IMR-90 (cell line): ENCODE measurements at regions not wholly inside any gene's neighbourhood (a gene's known extent, or its start where the extent isn't known, plus 50 kb on each side); places are given as distances from the start of the nearest gene placed in this dataset.

Experiments
- ATAC-seq: fragments of 200-7000 bp; cut with Tn5 transposase; 2 replicates; pipeline ENCODE4 v1.9.1; 2020; ENCODE audit warnings: low read depth, mild to moderate bottlenecking, moderate library complexity
- BruUV-seq: library from RNA; stranded (reverse); fragments of 400-500 nt; replicated peaks from 2 replicates; lab custom pipeline; 2021; lab: Mats Ljungman, UMichigan
- CTCF ChIA-PET: fragments of 300-600 bp; formaldehyde crosslinking; extraction: SDS; loops from one replicate; lab custom pipeline; 2021; ENCODE audit warnings: antibody characterized with exemption; lab: Yijun Ruan, JAX
- POLR2A ChIA-PET: fragments of 300-600 bp; sonication (Branson Sonifier 250); formaldehyde crosslinking; loops from one replicate; lab custom pipeline; 2022; ENCODE audit warnings: antibody characterized with exemption; ENCODE audit not compliant: unreplicated experiment; lab: Charles Lee
- DNase-seq: peaks from one replicate; pipeline ENCODE4 v3.0.0; 2013
- H2AFZ ChIP-seq: replicated peaks from 2 replicates; pipeline ENCODE3; 2013; ENCODE audit warnings: low read length, mild to moderate bottlenecking; ENCODE audit not compliant: poor library complexity
- H2AK5ac ChIP-seq: 2 replicates; pipeline ENCODE4 v1.6.1; 2013; ENCODE audit warnings: low read depth, low read length, inconsistent platforms
- H2AK9ac ChIP-seq: replicated peaks from 2 replicates; pipeline ENCODE3; 2013; ENCODE audit warnings: mild to moderate bottlenecking, low read depth, low read length, moderate library complexity; ENCODE audit not compliant: poor library complexity
- H2BK120ac ChIP-seq: 2 replicates; pipeline ENCODE4 v1.6.1; 2013; ENCODE audit warnings: low read depth, low read length, inconsistent platforms
- H2BK15ac ChIP-seq: 3 replicates; pipeline ENCODE4 v1.6.1; 2013; ENCODE audit warnings: low read depth, low read length, inconsistent platforms
- H2BK20ac ChIP-seq: 2 replicates; pipeline ENCODE4 v1.6.1; 2013; ENCODE audit warnings: low read depth, mild to moderate bottlenecking, inconsistent platforms, low read length, moderate library complexity
- H2BK5ac ChIP-seq: 2 replicates; pipeline ENCODE4 v1.6.1; 2013; ENCODE audit warnings: mild to moderate bottlenecking, low read depth, low read length, inconsistent platforms; ENCODE audit not compliant: poor library complexity, severe bottlenecking
- H3K14ac ChIP-seq: replicated peaks from 2 replicates; pipeline ENCODE4 v1.6.1; 2013; ENCODE audit warnings: low read depth, low read length, inconsistent platforms
- H3K18ac ChIP-seq: 2 replicates; pipeline ENCODE4 v1.6.1; 2013; ENCODE audit warnings: low read depth, low read length, control low read depth
- H3K23ac ChIP-seq: 2 replicates; pipeline ENCODE4 v1.6.1; 2013; ENCODE audit warnings: low read depth, low read length, inconsistent platforms
- H3K27ac ChIP-seq: 2 replicates; pipeline ENCODE4 v1.5.1; 2013; ENCODE audit warnings: mild to moderate bottlenecking, control low read depth, low read length; ENCODE audit not compliant: insufficient read depth
- H3K27me3 ChIP-seq: 2 replicates; pipeline ENCODE4 v1.6.1; 2013; ENCODE audit warnings: low read length; ENCODE audit not compliant: control insufficient read depth, insufficient read depth
- H3K36me3 ChIP-seq: 2 replicates; pipeline ENCODE4 v1.6.1; 2013; ENCODE audit warnings: low read length, mixed read lengths; ENCODE audit not compliant: control insufficient read depth, insufficient read depth
- H3K4ac ChIP-seq: 2 replicates; pipeline ENCODE4 v1.6.1; 2013; ENCODE audit warnings: low read depth, low read length, inconsistent platforms
- H3K4me1 ChIP-seq: 2 replicates; pipeline ENCODE4 v1.6.1; 2013; ENCODE audit warnings: low read length, mixed read lengths; ENCODE audit not compliant: control insufficient read depth, insufficient read depth
- H3K4me2 ChIP-seq: 2 replicates; pipeline ENCODE4 v1.6.1; 2013; ENCODE audit warnings: low read depth, mild to moderate bottlenecking, control low read depth, low read length, moderate library complexity
- H3K4me3 ChIP-seq: 2 replicates; pipeline ENCODE4 v1.5.1; 2013; ENCODE audit warnings: low read depth, mild to moderate bottlenecking, control low read depth, low read length, moderate library complexity; ENCODE audit not compliant: insufficient read depth
- H3K56ac ChIP-seq: 2 replicates; pipeline ENCODE4 v1.6.1; 2013; ENCODE audit warnings: low read length, inconsistent platforms; ENCODE audit not compliant: insufficient read depth; ENCODE audit errors: extremely low read depth
- H3K79me1 ChIP-seq, 2 experiments: 2 replicates each; pipeline ENCODE4 v1.6.1; 2013; ENCODE audit warnings: low read length in 2 of 2, inconsistent platforms in 1 of 2, low read depth in 1 of 2
- H3K9ac ChIP-seq: 2 replicates; pipeline ENCODE4 v1.6.1; 2013; ENCODE audit warnings: low read depth, low read length, control low read depth
- H3K9me1 ChIP-seq: 2 replicates; pipeline ENCODE4 v1.6.1; 2013; ENCODE audit warnings: low read length, inconsistent platforms; ENCODE audit not compliant: insufficient read depth
- H3K9me3 ChIP-seq: 2 replicates; pipeline ENCODE4 v1.6.1; 2013; ENCODE audit warnings: low read length; ENCODE audit not compliant: control insufficient read depth, insufficient read depth
- H4K20me1 ChIP-seq: 2 replicates; pipeline ENCODE4 v1.6.1; 2013; ENCODE audit warnings: low read length, inconsistent platforms; ENCODE audit not compliant: insufficient read depth
- H4K5ac ChIP-seq: 2 replicates; pipeline ENCODE4 v1.6.1; 2013; ENCODE audit warnings: mild to moderate bottlenecking, low read depth, low read length, control low read depth
- H4K8ac ChIP-seq, 2 experiments: 2 replicates each; pipeline ENCODE4 v1.6.1; 2013; ENCODE audit warnings: low read depth in 2 of 2, low read length in 2 of 2, control low read depth in 1 of 2, inconsistent platforms in 1 of 2
- H4K91ac ChIP-seq: 2 replicates; pipeline ENCODE4 v1.6.1; 2013; ENCODE audit warnings: low read depth, low read length, inconsistent platforms; ENCODE audit not compliant: insufficient read depth
- CEBPB ChIP-seq: IDR thresholded peaks from 2 replicates; pipeline ENCODE4 v1.6.1; 2012; ENCODE audit warnings: low read depth, low read length, improper control_type of control experiment
- CHD1 ChIP-seq: IDR thresholded peaks from 2 replicates; pipeline ENCODE4 v1.6.1; 2012; ENCODE audit warnings: low read depth, low read length, improper control_type of control experiment
- ELK1 ChIP-seq: fragments of 150-350 bp; IDR thresholded peaks from 2 replicates; pipeline ENCODE4 v1.6.1; 2016; ENCODE audit warnings: low read depth, mild to moderate bottlenecking, low read length, moderate library complexity, borderline replicate concordance
- MAFK ChIP-seq: IDR thresholded peaks from 2 replicates; pipeline ENCODE4 v1.6.1; 2012; ENCODE audit warnings: low read depth, low read length, improper control_type of control experiment
- MAZ ChIP-seq: IDR thresholded peaks from 2 replicates; pipeline ENCODE4 v1.6.1; 2012; ENCODE audit warnings: low read depth, mild to moderate bottlenecking, low read length, improper control_type of control experiment, moderate library complexity, borderline replicate concordance
- MXI1 ChIP-seq: IDR thresholded peaks from 2 replicates; pipeline ENCODE4 v1.6.1; 2012; ENCODE audit warnings: low read depth, mild to moderate bottlenecking, low read length, moderate library complexity, borderline replicate concordance
- RAD21 ChIP-seq: IDR thresholded peaks from 2 replicates; pipeline ENCODE4 v1.6.1; 2012; ENCODE audit warnings: low read length, improper control_type of control experiment
- RCOR1 ChIP-seq: IDR thresholded peaks from 2 replicates; pipeline ENCODE4 v1.6.1; 2012; ENCODE audit warnings: mild to moderate bottlenecking, low read length, improper control_type of control experiment; ENCODE audit not compliant: insufficient replicate concordance
- RFX5 ChIP-seq: IDR thresholded peaks from 2 replicates; pipeline ENCODE4 v1.8.0; 2012; ENCODE audit warnings: low read depth, mild to moderate bottlenecking, low read length, moderate library complexity
- WGBS, 2 experiments: methylation state at CpG; one replicate each; pipeline versions ENCODE4 v1.1.5 to v1.1.7; 2013; ENCODE audit warnings: missing lambda C conversion rate in 2 of 2; ENCODE audit not compliant: insufficient read length in 1 of 2; ENCODE audit errors: extremely low coverage in 2 of 2; 5-methylcytosine and 5-hydroxymethylcytosine counted together
- dilution Hi-C: fragments of 300-500 bp; cut with HindIII; formaldehyde crosslinking; loops from one replicate; pipeline ENCODE4 v1.14.3; 2018; ENCODE audit warnings: low sequenced_read_pairs; ENCODE audit not compliant: unreplicated experiment
- in situ Hi-C: fragments of 300-500 bp; cut with MboI; formaldehyde crosslinking; loops from 3 replicates; pipeline ENCODE4 v1.14.3; 2019; ENCODE audit warnings: low sequenced_read_pairs, inconsistent platforms, mixed read lengths
- intact Hi-C: fragments of 100-400 bp; cut with micrococcal nuclease; formaldehyde crosslinking; loops from 2 replicates; pipeline ENCODE4 v1.10.0; 2022

GRCh38 chr4:66842724-66843088 lies 702.6 kb downstream of the CENPC start:
- no peaks in the 10 kb centered on the region; the same call in 1 of the 2 replicates for H3K9me3 ChIP-seq
- no peak overlapping the region for H2AK9ac ChIP-seq
- no peak overlapping the region for H2BK20ac ChIP-seq
- no peaks in the 10 kb centered on the region for H3K4me1 ChIP-seq
- H3K18ac ChIP-seq: no peak overlapping the region
- H2AFZ ChIP-seq: no peak overlapping the region
- dilution Hi-C loops (no loop called here), in situ Hi-C loops (no loop called here), intact Hi-C loops (no loop called here)
- TF ChIP-seq MAZ (no peak), MXI1 (no peak), MAFK (no peak), RCOR1 (no peak), RFX5 (no peak), ELK1 (no peak), CHD1 (no peak), RAD21 (no peak), CEBPB (no peak)
- no peak for ATAC-seq
- no peak overlapping the region for H3K56ac ChIP-seq
- no peak overlapping the region for H4K91ac ChIP-seq
- no peak overlapping the region for H3K27ac ChIP-seq
- no peaks in the 10 kb centered on the region for H4K20me1 ChIP-seq
- no peaks in the 10 kb centered on the region for H3K27me3 ChIP-seq
- H2BK15ac ChIP-seq: no peak overlapping the region
- no peak for DNase-seq
- H3K4me2 ChIP-seq: no peak overlapping the region
- no peak overlapping the region for H2BK5ac ChIP-seq
- ChIA-PET POLR2A (no interaction called here), CTCF (no interaction called here)
- no peak overlapping the region for H3K9ac ChIP-seq
- H4K8ac ChIP-seq: no peak overlapping the region
- H3K9me1 ChIP-seq: no peaks in the 10 kb centered on the region
- no peak overlapping the region for H3K23ac ChIP-seq
- H2BK120ac ChIP-seq: no peak overlapping the region
- no CpG with 5 or more reads among the region's 1 CpG for WGBS, 2 experiments
- no peak overlapping the region for H2AK5ac ChIP-seq
- no peak overlapping the region for H3K14ac ChIP-seq
- no peaks in the 10 kb centered on the region for H3K36me3 ChIP-seq
- BruUV-seq: no TSS peak
- H4K5ac ChIP-seq: no peak overlapping the region
- H3K4me3 ChIP-seq: no peak overlapping the region
- H3K79me1 ChIP-seq: no peaks in the 10 kb centered on the region
- no peak overlapping the region for H3K4ac ChIP-seq
